Frontal cortex (tissue), 3 donors: ENCODE measurements at regions not wholly inside any gene's neighbourhood (a gene's known extent, or its start where the extent isn't known, plus 50 kb on each side); places are given as distances from the start of the nearest gene placed in this dataset.

Experiments used
- DNase-seq, 2 donors: peaks; one replicate each; pipeline ENCODE4 v3.0.0; 2012; ENCODE audit warnings: low spot score in 2 of 2
- FAIRE-seq: peaks from 2 replicates; lab custom pipeline; 2012; peaks lifted over from hg19 to GRCh38; lab: Jason Lieb, UNC
- donor health status: control.
- donor health status: control.
- donor health status: control.

- DNase-seq (no peak), FAIRE-seq (no peak)
These were observed 214.2 kb upstream of the TNRC6C start for GRCh38 chr17:77744066-77744988.

GRCh38 chr17:77745702-77746101, 212.8 kb upstream of the TNRC6C start:
- FAIRE-seq, result no peak
- DNase-seq, result no peak

- FAIRE-seq, result no peak
- DNase-seq, result no peak
These were observed 212.1 kb upstream of the TNRC6C start for GRCh38 chr17:77746393-77746792.

- DNase-seq (no peak), FAIRE-seq (no peak)
These were observed 211.5 kb upstream of the TNRC6C start for GRCh38 chr17:77746896-77747554.

DNA sequence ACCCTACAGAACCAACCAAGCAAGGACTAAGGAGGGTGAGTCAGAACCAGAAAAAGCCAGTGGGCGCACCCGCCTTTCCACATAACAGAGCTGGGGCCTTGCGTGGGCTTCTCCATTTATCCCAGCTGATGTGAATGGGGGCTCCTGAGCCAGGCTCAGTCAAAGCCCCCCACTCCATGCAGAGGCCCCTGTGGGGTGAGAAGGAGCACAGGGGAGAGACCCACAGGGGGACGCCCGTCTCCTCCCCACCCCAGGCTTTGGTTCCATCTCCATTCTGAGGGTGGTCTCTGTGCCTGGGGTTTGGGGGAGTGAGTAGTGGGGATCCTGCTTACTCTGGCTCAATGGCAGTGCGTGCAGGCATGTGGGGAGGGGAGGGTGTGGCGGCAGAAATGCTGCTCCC, 210.1 kb upstream of the TNRC6C start:
- DNase-seq (no peak), FAIRE-seq (no peak)

DNA sequence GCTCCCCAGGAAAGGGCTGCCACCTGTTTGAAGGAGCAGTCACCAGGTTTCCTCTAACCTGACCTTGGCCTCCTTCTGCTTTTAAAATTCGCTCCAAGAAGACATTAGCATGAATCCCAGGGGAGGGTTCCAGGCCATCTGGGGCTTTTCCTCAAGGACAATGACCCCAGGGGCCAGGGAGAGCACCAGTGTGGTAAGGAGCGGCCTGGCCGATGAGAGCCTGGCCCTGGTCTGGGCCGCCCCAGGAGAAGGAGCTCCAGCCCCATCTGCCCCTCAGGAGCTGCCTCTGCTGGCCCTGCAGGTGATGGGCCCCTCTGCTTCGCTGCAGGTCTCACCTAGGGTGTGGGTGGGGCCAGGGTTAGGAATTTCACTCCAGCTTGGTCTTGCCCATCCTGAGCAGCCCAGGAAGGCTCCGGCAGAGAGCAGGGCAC, 209.2 kb upstream of the TNRC6C start:
- DNase-seq (no peak), FAIRE-seq (no peak)

DNA sequence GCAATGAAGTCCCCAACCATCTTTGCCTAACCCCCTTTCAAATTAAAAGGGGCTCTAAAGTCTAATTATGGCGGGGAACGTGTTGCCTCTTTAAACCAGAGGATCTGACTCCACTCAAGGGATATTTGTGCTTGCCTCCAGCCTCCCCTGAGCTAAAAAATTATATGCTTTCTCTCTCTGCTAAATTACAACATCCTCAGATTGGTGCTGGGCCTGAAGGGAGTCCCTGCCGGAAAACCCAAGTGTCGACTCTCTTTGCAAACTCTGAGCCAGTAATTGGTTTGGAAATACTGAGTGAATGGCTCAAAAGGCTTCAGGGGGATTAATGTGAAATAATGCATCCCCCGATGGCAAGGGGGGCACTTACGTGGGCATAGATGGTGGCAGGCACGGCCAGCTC, 208.5 kb upstream of the TNRC6C start:
- no peak for DNase-seq
- no peak for FAIRE-seq

DNA sequence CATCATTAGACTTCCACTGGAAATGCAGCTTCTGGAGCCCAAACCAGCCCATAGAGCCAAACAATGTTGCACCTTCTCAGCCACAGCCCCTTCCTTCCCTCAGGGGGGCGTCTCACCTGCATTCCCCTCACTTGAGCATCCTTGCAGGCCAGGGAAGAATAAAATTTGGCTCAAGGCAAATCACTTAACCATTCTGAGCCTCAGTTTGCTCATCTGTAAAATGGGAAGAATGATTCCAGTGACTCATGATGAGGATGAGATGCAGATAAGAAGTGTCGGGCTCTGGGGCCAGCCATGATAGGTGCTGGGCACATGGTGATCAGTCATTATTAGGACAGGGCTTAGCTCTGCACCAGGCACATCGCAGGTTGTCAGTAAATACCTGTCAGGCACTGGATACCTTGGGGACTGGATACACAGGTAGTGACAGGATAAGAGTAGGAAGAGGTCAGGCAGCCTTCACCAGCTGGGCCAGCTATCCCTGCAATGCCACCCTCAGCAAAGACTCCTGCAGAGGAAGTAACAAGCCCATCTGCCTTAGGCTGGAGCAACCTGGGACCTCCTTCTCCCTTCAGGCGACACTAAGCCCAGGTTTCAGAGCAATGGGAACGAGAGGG, 208.0 kb upstream of the TNRC6C start:
- FAIRE-seq (no peak), DNase-seq (no peak)

DNA sequence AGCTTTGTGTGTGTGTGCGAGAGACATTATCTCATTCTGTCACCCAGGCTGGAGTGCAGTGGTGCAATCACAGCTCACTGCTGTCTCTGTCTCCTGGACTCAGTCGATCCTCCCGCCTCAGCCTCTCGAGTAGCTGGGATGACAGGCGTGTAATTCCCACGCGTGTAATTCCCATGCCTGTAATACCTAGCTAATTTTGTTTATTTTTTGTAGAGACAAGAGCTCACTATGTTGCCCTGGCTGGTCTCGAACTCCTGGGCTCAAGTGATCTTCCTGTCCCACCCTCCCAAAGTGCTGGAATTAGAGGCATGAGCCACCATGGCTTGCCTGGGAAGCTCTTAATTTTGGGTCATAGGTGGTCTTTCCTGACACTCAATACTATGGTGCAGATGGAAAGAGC, 205.3 kb upstream of the TNRC6C start:
- no peak for FAIRE-seq
- no peak for DNase-seq

- no peak for DNase-seq
- no peak for FAIRE-seq
These were observed 204.7 kb upstream of the TNRC6C start for GRCh38 chr17:77753691-77754245.

GRCh38 chr17:77754956-77755355, 203.5 kb upstream of the TNRC6C start:
- FAIRE-seq, result no peak
- DNase-seq, result no peak

GRCh38 chr17:77755410-77755963, 203.0 kb upstream of the TNRC6C start:
- DNase-seq (no peak), FAIRE-seq (no peak)

- no peak for DNase-seq
- FAIRE-seq, result no peak
These were observed 202.5 kb upstream of the TNRC6C start for GRCh38 chr17:77756028-77756427.

- DNase-seq, result no peak
These were observed 201.5 kb upstream of the TNRC6C start for GRCh38 chr17:77756846-77757560.

GRCh38 chr17:77757561-77757898, 201.0 kb upstream of the TNRC6C start:
- DNase-seq (no peak), FAIRE-seq (no peak)

More at GRCh38 chr17:77756846-77757560, 201.5 kb upstream of the TNRC6C start:
- FAIRE-seq, result no peak

DNA sequence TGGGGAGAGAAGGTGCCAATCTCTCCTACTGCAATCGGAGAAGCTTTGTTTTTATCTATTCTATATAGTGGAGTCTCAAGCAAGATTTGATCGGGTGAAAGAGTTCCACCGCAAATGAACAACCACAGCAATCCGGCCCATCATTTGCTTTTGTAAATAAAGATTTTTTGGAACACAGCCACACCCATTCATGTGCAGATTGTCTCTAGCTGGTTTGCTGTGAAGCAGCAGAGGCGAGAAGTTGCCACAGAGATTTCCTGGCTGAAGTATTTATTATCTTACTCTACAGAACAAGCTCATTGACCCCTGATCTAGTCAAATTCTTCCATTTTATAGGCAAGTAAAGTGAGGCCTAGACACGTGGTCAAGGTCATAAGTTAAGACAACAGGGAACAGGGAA, 195.5 kb upstream of the TNRC6C start:
- FAIRE-seq (no peak), DNase-seq (no peak)

DNA sequence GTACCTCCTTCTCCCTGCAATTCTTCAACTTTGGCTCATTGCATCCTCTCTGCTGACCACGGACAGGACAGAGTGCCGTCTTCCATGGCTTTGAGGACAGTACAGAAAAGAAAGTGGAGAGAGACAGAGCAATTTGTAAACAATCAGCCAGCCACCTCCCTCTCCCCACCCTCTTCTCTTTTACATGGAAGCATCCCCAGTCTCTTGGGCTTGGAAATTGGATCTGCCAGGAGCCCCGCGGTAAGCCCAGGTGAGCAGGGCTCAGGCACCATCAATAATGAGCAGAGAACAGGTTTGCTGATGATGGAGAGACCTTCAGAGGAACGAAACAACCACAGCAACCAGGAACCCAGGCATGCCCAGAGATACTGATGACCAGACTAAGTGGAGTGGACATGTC, 194.9 kb upstream of the TNRC6C start:
- FAIRE-seq (no peak), DNase-seq (no peak)

DNA sequence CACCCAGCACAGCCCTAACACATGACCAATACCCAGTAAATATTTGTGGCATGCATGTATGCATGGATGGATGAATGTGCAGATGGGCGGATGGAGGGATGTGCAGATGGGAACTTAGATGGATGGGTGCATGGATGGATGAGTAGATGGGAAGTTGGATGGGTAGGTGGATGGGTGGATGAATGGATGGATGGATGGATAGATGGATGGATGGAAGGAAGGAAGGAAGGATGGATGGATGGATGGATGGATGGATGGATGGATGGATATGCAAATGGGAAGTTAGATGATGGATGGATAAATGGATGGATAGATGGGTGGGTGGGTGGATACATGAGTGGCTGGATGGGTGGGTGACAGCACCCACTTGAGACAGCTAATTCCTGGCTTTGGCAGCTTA, 193.2 kb upstream of the TNRC6C start:
- DNase-seq, result no peak
- no peak for FAIRE-seq

- FAIRE-seq (no peak), DNase-seq (no peak)
These were observed 191.4 kb upstream of the TNRC6C start for GRCh38 chr17:77767148-77767547.
